Activated CD4-positive, alpha-beta T cell treated with anti-CD3 and anti-CD28 coated beads for 24 hours (primary cell): ENCODE measurements at regions not wholly inside any gene's neighbourhood (a gene's known extent, or its start where the extent isn't known, plus 50 kb on each side); places are given as distances from the start of the nearest gene placed in this dataset.

Experiments used
- DNase-seq, 2 donors: peaks; one replicate each; pipeline ENCODE4 v3.0.0-alpha.2; 2020; ENCODE audit warnings: low read depth in 2 of 2

DNA sequence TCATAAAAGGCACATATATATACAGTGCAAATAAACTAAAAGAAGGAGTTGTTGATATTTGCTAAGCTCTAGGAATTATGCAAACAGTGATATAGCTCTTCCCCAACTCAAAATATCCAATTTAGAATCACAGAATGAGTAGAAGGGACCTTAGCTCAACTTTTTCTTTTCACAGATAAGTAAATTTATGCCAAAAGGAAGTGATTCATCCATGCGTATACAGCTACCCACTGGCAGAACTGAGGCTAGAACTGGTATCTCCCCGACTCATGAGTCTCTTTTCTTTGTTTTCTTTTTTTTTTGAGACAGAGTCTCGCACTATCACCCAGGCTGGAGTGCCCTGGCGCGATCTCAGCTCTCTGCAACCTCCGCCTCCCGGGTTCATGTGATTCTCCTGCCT is 54.2 kb upstream of the SVIL start:
- no peak for DNase-seq

DNA sequence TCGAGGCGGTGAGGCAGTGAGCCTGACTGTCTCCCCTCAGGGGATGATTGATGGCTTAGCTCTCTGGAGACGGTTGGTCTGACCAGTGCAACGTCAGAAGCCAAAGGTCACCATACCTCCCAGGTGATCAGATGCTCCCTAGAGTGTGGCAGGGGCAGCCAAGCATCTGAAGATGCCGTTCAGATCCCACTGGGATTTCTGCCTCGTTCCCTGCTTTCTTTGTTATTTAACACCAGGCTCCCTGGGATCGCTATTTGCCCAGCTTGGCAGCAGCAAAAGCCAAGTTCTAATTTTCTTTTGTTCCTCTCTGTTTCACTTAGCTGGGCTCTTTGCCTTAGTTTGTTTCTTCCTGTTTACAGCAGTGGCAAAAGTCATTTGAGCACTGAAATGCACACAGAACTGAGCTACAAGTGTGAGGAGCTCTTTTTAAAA is 53.5 kb upstream of the SVIL start:
- no peak for DNase-seq

DNA sequence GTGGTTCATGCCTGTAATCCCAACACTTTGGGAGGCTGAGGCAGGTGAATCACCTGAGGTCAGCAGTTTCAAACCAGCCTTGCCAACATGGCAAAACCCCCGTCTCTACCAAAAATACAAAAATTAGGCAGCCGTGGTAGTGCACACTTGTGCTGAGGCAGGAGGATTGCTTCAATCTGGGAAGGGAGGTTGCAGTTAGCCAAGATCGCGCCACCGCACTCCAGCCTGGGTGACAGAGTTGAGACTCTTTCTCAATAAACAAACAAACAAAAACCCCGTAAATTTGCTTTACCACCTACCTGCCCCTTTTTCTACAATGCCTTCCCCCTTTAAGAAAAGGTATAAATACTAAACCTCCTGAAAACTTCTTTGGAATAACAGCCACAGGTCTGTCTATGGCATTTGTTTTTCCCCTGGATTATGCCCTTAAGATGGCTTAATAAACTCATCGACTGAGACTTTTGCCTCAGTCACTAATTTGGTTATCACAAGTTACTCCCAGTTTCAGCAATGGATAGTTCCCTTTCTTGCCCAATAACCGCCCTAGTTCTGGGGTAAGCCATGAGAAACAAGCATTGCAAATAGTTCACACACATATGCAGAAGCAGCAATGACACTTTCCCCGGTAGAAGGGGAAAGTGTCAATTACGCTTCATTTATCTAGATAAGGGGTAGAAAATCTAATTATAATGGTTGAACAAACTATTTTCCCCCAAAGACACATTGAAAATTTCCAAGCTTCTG is 52.8 kb upstream of the SVIL start:
- no peak for DNase-seq

DNA sequence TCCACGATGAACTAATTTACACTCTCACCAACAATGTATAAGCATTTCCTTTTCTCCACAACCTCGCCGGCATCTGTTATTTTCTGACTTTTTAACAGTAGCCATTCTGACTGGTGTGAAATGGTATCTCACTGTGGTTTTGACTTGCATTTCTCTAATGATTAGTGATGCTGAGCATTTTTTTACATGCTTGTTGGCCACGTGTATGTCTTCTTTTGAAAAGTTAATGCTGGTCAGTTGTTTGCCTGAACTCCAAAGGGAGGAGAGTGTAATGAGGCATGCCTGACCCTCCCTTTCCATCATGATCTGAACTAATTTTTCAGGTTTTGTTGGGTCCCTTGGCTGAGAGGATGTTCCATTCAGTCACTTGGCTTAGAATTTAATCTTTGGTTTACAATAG is 50.7 kb upstream of the SVIL start:
- no peak for DNase-seq
